ENCODE measurements at regions not wholly inside any gene's neighbourhood (a gene's known extent, or its start where the extent isn't known, plus 50 kb on each side); places are given as distances from the start of the nearest gene placed in this dataset.
A peak's percentile ranks its signal among the peaks of the same experiment; 100 is the strongest.

DNA sequence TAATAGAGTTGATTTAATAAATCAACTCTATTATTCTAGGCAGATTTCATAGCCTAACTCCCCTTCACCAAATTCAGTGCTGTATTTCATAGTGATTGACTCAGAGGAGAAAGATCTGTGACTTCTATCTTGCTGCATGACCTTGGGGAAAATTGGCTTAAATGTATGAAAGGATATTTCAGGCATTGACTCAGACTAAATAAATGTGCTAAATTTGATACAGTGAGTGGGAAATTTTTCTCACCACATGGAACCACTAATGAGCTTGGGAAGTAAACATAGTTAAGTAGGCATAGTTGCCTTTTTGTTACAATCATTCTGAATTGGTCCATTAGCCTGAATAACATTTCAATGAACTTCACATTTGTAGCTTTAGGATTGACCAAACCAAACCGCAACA lies 89.0 kb upstream of the PRPS1L1 start:
- TF ChIP-seq, protein P1, sequence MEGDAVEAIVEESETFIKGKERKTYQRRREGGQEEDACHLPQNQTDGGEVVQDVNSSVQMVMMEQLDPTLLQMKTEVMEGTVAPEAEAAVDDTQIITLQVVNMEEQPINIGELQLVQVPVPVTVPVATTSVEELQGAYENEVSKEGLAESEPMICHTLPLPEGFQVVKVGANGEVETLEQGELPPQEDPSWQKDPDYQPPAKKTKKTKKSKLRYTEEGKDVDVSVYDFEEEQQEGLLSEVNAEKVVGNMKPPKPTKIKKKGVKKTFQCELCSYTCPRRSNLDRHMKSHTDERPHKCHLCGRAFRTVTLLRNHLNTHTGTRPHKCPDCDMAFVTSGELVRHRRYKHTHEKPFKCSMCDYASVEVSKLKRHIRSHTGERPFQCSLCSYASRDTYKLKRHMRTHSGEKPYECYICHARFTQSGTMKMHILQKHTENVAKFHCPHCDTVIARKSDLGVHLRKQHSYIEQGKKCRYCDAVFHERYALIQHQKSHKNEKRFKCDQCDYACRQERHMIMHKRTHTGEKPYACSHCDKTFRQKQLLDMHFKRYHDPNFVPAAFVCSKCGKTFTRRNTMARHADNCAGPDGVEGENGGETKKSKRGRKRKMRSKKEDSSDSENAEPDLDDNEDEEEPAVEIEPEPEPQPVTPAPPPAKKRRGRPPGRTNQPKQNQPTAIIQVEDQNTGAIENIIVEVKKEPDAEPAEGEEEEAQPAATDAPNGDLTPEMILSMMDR (conservative IDR thresholded peaks at IDR 0.05; ENCODE audit: low read length) = no peak
- TF ChIP-seq EZH2phosphoT487 (IDR thresholded peaks at IDR 0.05; ENCODE audit: borderline replicate concordance) = no peak
- H3K4me3 ChIP-seq (ENCODE audit: low read length, poor library complexity, severe bottlenecking) = no peak overlapping the region
- H3K4me2 ChIP-seq (ENCODE audit: low read depth, low read length, poor library complexity, severe bottlenecking) = no peak overlapping the region
- H3K9ac ChIP-seq (ENCODE audit: low read depth, low read length, poor library complexity, severe bottlenecking) = no peak overlapping the region
- no peaks in the 10 kb centered on the region for H3K9me2 ChIP-seq (replicated peaks; ENCODE audit: low read depth, low read length)
- no peaks in the 10 kb centered on the region for H3K4me1 ChIP-seq (ENCODE audit: insufficient read depth, low read length, poor library complexity, severe bottlenecking)
- H3K9me3 ChIP-seq (ENCODE audit: insufficient read depth, low read depth, low read length) = no peaks in the 10 kb centered on the region
- no peaks in the 10 kb centered on the region for H4K20me1 ChIP-seq (ENCODE audit: insufficient read depth, low read length, poor library complexity, severe bottlenecking)
- H3F3A ChIP-seq (ENCODE audit: low read depth) = no peaks in the 10 kb centered on the region
- H3K36me3 ChIP-seq (ENCODE audit: insufficient read depth, low read length) = no peaks in the 10 kb centered on the region
- H3K27me3 ChIP-seq (ENCODE audit: insufficient read depth, low read length, poor library complexity, severe bottlenecking) = no peaks in the 10 kb centered on the region
- no peaks in the 10 kb centered on the region for H3K79me2 ChIP-seq (ENCODE audit: insufficient read depth, low read length)
- no peak overlapping the region for H2AFZ ChIP-seq (ENCODE audit: low read length)

DNA sequence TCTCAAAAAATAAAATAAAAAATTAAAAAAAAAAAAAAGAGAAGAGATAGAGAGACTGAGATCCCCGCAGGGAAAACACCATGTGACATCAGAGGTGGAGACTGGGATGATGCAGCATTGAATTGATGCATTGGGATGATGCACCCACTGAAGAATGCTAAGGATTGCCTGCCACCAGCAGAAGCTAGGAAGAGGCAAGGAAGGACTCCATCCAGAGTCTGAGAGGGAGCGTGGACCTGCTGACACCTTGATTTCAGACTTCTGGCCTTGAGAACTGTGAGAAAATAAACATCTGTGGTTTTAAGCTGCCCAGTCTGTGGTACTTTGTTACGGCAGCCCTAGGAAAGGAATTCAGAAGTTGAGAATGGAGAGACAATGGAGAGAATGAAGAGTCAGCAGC lies 89.8 kb upstream of the PRPS1L1 start:
- Histone ChIP-seq H4K20me1 (ENCODE audit: insufficient read depth, low read length, poor library complexity, severe bottlenecking) (no peaks in the 10 kb centered on the region), H3F3A (ENCODE audit: low read depth) (no peaks in the 10 kb centered on the region), H3K36me3 (ENCODE audit: insufficient read depth, low read length) (no peaks in the 10 kb centered on the region), H3K4me1 (ENCODE audit: insufficient read depth, low read length, poor library complexity, severe bottlenecking) (no peaks in the 10 kb centered on the region), H3K9me3 (ENCODE audit: insufficient read depth, low read depth, low read length) (no peaks in the 10 kb centered on the region), H3K9me2 (replicated peaks; ENCODE audit: low read depth, low read length) (no peaks in the 10 kb centered on the region), H2AFZ (ENCODE audit: low read length) (no peak overlapping the region), H3K4me3 (ENCODE audit: low read length, poor library complexity, severe bottlenecking) (no peak overlapping the region), H3K9ac (ENCODE audit: low read depth, low read length, poor library complexity, severe bottlenecking) (no peak overlapping the region), H3K27me3 (ENCODE audit: insufficient read depth, low read length, poor library complexity, severe bottlenecking) (no peaks in the 10 kb centered on the region), H3K4me2 (ENCODE audit: low read depth, low read length, poor library complexity, severe bottlenecking) (no peak overlapping the region), H3K79me2 (ENCODE audit: insufficient read depth, low read length) (no peaks in the 10 kb centered on the region)
- TF ChIP-seq EZH2phosphoT487 (IDR thresholded peaks at IDR 0.05; ENCODE audit: borderline replicate concordance) = no peak
- TF ChIP-seq, protein P1 (conservative IDR thresholded peaks at IDR 0.05; ENCODE audit: low read length) = no peak

DNA sequence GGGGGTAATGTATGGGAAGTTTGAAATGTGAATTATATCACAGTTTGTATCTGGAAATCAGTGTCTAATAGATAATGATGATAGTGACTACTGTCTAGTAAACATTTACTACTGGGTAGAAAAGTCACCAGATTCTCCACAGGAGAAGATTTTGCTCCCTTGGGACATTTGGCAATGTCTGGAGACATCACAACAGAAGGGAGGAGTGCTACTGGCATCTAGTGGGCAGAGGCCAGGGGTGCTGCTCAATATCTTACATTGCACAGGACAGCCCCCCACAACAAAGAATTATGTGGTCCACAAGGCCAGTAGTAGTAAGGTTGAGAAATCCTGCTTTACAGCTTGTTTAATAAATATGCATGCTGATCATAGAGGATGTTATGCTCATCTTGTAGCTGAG lies 92.3 kb upstream of the PRPS1L1 start:
- H3K9me3 ChIP-seq (ENCODE audit: insufficient read depth, low read depth, low read length) = no peaks in the 10 kb centered on the region
- H4K20me1 ChIP-seq (ENCODE audit: insufficient read depth, low read length, poor library complexity, severe bottlenecking) = no peaks in the 10 kb centered on the region
- no peaks in the 10 kb centered on the region for H3K79me2 ChIP-seq (ENCODE audit: insufficient read depth, low read length)
- H3K9ac ChIP-seq (ENCODE audit: low read depth, low read length, poor library complexity, severe bottlenecking) = no peak overlapping the region
- H3K4me2 ChIP-seq (ENCODE audit: low read depth, low read length, poor library complexity, severe bottlenecking) = no peak overlapping the region
- no peaks in the 10 kb centered on the region for H3K4me1 ChIP-seq (ENCODE audit: insufficient read depth, low read length, poor library complexity, severe bottlenecking)
- H3K27me3 ChIP-seq (ENCODE audit: insufficient read depth, low read length, poor library complexity, severe bottlenecking) = no peaks in the 10 kb centered on the region
- H3K36me3 ChIP-seq (ENCODE audit: insufficient read depth, low read length) = no peaks in the 10 kb centered on the region
- H2AFZ ChIP-seq (ENCODE audit: low read length) = no peak overlapping the region
- no peak for TF ChIP-seq EZH2phosphoT487 (IDR thresholded peaks at IDR 0.05; ENCODE audit: borderline replicate concordance)
- TF ChIP-seq, protein P1 (conservative IDR thresholded peaks at IDR 0.05; ENCODE audit: low read length) = peak; percentile 56
- H3F3A ChIP-seq (ENCODE audit: low read depth) = no peaks in the 10 kb centered on the region
- no peak overlapping the region for H3K4me3 ChIP-seq (ENCODE audit: low read length, poor library complexity, severe bottlenecking)
- H3K9me2 ChIP-seq (replicated peaks; ENCODE audit: low read depth, low read length) = no peaks in the 10 kb centered on the region
